HT-29 (cell line): ENCODE measurements at regions not wholly inside any gene's neighbourhood (a gene's known extent, or its start where the extent isn't known, plus 50 kb on each side); places are given as distances from the start of the nearest gene placed in this dataset.
"Not testable (repeated sequence)": the region's sequence is repeated elsewhere in the genome, so short reads cannot be mapped to it uniquely, and the experiment has no call there.

ENCODE experiments used
- DNase-seq: peaks from one replicate; pipeline ENCODE4 v3.0.0-alpha.2; 2015; ENCODE audit warnings: low spot score

DNA sequence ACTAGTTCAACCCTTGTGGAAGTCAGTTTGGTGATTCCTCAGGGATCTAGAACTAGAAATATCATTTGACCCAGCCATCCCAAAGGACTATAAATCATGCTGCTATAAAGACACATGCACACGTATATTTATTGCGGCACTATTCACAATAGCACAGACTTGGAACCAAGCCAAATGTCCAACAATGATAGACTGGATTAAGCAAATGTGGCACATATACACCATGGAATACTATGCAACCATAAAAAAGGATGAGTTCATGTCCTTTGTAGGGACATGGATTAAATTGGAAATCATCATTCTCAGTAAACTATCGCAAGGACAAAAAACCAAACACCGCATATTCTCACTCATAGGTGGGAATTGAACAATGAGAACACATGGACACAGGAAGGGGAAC is 157.8 kb downstream of the MSN start:
- DNase-seq = not testable (repeated sequence)

DNA sequence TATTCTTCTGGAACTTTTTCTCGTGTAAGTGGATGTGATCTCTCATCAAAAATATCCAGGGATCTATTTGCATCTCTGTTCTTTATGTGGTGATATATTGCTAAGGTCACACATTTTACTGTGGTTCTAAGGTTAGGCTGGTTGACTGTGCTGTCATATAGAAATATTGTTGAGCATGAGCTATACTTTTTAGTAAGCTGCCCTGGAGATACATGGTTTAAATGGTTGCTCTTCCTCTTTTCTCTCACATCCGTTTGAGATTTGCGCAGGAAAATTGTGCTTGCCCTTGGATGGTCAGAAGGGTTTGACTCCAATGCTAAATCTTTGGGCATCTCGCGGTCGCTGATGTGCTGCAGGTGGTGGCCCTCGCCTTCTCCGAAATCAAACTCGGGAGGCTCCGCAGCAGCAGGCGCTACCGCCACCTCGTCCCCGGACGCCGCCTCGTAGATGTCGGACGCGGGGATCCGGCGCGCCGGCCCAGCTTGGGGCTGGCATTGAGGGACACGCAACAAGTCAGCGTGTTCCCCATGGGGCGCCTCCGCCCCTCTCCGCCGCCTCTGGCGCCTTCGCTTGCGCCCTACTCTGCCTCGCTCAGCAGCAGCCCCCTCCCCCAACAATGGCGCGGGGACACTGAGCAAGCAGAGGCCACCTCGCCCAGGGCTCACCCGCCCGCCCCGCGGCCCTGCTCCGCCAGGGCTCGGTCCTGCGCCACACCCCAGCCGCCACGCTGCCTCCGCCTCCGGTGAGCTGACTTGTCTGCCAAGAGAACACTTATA is 154.5 kb downstream of the MSN start:
- no peak for DNase-seq

DNA sequence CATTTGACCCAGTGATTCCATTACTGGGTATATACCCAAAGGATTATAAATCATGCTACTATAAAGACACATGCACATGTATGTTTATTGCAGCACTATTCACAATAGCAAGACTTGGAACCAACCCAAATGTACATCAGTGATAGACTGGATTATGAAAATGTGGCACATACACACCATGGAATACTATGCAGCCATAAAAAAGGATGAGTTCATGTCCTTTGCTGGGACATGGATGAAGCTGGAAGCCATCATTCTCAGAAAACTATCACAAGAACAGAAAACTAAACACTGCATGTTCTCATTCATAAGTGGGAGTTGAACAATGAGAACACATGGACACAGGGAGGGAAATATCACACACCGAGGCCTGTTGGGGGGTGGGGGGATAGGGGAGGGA is 152.5 kb downstream of the MSN start:
- DNase-seq = not testable (repeated sequence)

DNA sequence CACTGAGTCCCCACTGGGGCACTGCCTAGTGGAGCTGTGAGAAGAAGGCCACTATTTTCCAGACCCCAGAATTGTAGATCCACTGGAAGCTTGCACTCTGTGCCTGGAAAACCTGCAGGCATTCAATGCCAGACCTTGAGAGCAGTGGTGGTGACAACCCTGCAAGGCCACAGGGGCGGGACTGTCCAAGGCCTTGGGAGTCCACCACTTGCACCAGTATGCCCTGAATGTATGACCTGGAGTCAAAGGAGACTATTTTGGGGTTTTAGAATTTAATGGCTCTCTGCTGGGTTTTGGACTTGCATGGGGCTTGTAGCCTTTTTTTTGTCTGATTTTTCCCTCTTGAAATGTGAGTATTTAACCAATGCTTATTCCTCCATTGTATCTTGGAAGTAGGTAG is 145.8 kb downstream of the MSN start:
- no peak for DNase-seq

DNA sequence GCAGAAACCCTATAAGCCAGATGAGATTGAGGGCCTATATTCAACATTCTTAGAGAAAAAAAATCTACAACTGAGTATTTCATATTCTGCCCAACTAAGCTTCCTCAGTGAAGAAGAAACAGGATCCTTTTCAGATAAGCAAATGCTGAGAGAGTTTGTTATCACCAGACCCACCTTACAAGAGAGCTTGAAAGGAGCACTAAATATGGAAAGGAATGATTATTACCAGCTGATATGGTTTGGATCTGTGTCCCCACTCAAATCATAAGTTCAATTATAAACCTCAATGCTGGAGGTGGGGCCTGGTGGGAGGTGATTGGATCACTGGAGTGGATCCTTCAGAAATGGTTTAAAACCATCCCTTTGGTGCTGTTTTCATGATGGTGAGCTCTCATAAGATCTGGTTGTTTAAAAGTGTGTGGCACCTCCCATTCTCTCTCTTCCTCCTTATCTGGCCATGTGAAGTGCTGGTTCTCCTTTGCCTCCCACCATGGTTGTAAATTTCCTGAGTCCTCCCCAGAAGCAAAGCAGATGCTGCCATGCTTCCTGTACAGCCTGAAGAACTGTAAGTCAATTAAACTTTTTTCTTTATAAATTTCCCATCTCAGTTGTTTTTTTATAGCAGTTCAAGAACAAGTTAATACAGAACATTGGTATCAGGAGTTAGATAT is 144.2 kb downstream of the MSN start:
- no peak for DNase-seq
